AG09319 (cell line): ENCODE measurements at regions not wholly inside any gene's neighbourhood (a gene's known extent, or its start where the extent isn't known, plus 50 kb on each side); places are given as distances from the start of the nearest gene placed in this dataset.

ENCODE experiments used
- DNase-seq: peaks from one replicate; pipeline ENCODE4 v3.0.0-alpha.2; 2010; ENCODE audit warnings: low read depth; ENCODE audit errors: extremely low read depth
- TF ChIP-seq, protein P1 (sequence below): IDR thresholded peaks from 2 replicates; pipeline ENCODE4 v1.5.1; 2011; ENCODE audit warnings: low read depth, mild to moderate bottlenecking, inconsistent platforms, low read length, moderate library complexity

- TF ChIP-seq, protein P1, sequence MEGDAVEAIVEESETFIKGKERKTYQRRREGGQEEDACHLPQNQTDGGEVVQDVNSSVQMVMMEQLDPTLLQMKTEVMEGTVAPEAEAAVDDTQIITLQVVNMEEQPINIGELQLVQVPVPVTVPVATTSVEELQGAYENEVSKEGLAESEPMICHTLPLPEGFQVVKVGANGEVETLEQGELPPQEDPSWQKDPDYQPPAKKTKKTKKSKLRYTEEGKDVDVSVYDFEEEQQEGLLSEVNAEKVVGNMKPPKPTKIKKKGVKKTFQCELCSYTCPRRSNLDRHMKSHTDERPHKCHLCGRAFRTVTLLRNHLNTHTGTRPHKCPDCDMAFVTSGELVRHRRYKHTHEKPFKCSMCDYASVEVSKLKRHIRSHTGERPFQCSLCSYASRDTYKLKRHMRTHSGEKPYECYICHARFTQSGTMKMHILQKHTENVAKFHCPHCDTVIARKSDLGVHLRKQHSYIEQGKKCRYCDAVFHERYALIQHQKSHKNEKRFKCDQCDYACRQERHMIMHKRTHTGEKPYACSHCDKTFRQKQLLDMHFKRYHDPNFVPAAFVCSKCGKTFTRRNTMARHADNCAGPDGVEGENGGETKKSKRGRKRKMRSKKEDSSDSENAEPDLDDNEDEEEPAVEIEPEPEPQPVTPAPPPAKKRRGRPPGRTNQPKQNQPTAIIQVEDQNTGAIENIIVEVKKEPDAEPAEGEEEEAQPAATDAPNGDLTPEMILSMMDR: no peak
- DNase-seq: no peak
Measured at GRCh38 chr13:34752283-34752960, 189.6 kb upstream of the NBEA start.

- TF ChIP-seq, protein P1: no peak
- no peak for DNase-seq
Measured at GRCh38 chr13:34756136-34756535, 185.9 kb upstream of the NBEA start.

DNA sequence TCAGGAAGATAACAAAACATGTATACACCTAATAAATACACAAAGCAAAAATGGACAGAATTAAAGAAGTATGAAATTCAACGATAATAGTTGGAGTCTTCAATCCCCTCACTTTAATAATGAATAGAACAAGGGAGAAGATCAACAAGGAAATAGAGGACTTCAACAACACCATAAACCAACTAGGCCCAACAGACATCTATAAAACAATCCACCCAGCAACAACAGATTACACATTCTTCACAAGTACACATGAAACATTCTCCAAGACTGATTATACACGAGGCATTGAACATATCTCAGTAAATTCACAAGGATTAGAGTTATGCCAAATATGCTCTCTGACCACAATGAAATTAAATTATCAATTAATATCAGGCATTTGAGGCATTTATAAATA is 185.5 kb upstream of the NBEA start:
- TF ChIP-seq, protein P1: no peak
- no peak for DNase-seq

DNA sequence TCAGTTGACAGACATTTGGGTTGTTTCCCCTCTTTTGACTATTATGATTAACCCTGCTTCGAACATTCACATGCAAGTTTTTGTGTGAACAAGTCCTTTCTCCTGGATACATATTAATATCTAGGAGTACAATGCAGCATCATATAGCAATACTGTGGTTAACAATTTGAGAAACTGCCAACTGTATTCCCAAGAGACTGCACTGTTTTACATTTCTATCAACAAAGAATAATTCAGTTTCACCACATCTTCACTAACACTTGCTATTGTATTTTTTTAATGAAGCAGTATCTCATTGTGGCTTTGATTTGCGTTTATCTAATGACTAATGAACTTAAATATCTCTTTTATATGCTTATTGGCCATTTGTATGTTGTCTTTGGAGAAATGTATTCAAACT is 184.6 kb upstream of the NBEA start:
- no peak for DNase-seq
- TF ChIP-seq, protein P1: no peak

DNA sequence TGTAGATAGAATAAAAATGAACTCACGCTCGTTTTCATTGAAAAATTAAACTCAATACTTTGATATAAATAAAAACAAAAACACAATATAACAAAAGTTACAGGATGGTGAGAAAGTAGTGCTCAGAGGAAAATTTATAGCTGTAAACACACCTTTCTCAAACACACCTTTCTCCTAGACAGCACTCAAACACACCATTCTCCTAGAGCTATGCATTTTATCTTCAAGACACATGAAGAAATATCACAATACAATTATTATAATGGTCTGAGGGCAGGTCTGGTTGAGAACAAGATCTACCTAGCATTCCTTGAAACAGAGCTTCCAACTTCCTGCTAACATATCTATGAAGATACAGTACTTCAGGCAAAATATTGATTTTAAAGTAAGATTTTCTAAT is 183.4 kb upstream of the NBEA start:
- no peak for DNase-seq
- TF ChIP-seq, protein P1: no peak

DNA sequence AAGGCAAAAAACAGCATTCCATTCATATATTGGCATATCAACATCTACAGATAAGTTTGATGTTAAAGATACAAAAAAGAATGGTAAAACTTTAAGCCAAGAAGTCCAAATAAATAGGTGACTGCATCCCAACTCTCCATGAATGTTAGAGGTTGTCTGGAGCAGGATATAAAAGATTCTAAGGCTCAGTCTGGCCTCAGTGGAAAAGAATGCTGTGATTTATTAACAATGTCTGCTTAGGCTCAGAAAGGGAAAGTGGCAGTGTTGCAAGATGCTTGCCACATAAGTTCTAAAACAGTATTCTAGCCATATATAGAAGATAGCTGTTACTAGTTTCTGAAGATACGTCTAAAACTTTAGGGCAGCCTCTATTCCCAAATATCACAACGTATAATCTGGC is 179.8 kb upstream of the NBEA start:
- DNase-seq: no peak
- TF ChIP-seq, protein P1: no peak

DNA sequence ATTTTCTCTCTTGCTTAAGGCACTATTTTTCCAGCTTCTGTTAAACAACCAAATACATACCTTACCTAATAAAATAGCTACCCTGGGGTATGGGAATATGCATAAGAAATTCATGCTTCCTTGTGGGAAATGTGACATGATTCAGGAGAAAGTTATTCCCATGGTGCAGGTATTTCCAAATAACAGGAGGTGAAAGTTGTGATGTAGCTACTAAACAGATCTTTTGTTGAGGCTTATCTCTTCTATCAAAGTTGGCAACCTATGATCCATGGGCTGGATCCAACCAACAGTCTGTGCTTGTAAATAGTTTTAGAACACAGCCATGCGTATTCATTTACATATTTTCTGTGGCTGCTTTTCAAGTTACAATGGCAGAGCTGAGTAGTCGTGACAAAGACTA is 177.8 kb upstream of the NBEA start:
- TF ChIP-seq, protein P1: no peak
- no peak for DNase-seq
